GM13977 (cell line): ENCODE measurements at regions not wholly inside any gene's neighbourhood (a gene's known extent, or its start where the extent isn't known, plus 50 kb on each side); places are given as distances from the start of the nearest gene placed in this dataset.

Experiments used
- DNase-seq: peaks from one replicate; pipeline ENCODE4 v3.0.0; 2012; ENCODE audit warnings: low spot score
- in situ Hi-C: fragments of 300-500 bp; cut with MboI; formaldehyde crosslinking; loops from one replicate; pipeline ENCODE4 v1.12.0; 2022; ENCODE audit warnings: low sequenced_read_pairs, low pct_unique_long_range_greater_than_20kb, mixed read lengths, inconsistent platforms; ENCODE audit not compliant: unreplicated experiment
- TF ChIP-seq, protein P1 (sequence below): IDR thresholded peaks from 2 replicates; pipeline ENCODE4 v1.5.1; 2012; ENCODE audit warnings: mild to moderate bottlenecking, control low read depth; ENCODE audit not compliant: insufficient read depth; ENCODE audit errors: extremely low read depth, missing control alignments

DNA sequence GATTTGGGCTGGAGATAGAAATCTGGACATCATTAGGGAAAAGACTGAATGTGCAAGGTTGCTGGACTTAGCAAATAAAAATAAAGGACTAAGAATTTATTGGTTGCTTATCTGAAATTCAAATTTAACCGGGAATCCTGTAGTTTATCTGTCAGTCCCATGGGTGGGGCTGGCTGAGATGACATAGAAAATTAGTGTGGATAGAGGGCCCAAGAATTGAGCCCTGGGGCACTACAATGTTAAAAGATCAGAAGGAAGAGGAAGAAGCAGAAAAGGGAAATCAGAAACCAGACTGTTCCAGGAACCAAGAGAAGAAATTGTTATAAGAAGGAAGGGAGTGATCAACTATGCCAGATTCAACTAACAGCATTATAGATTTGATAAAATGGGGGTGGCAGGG is 96.7 kb upstream of the CCDC196 start:
- TF ChIP-seq, protein P1, sequence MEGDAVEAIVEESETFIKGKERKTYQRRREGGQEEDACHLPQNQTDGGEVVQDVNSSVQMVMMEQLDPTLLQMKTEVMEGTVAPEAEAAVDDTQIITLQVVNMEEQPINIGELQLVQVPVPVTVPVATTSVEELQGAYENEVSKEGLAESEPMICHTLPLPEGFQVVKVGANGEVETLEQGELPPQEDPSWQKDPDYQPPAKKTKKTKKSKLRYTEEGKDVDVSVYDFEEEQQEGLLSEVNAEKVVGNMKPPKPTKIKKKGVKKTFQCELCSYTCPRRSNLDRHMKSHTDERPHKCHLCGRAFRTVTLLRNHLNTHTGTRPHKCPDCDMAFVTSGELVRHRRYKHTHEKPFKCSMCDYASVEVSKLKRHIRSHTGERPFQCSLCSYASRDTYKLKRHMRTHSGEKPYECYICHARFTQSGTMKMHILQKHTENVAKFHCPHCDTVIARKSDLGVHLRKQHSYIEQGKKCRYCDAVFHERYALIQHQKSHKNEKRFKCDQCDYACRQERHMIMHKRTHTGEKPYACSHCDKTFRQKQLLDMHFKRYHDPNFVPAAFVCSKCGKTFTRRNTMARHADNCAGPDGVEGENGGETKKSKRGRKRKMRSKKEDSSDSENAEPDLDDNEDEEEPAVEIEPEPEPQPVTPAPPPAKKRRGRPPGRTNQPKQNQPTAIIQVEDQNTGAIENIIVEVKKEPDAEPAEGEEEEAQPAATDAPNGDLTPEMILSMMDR = no peak
- in situ Hi-C loops = no loop called here
- no peak for DNase-seq

DNA sequence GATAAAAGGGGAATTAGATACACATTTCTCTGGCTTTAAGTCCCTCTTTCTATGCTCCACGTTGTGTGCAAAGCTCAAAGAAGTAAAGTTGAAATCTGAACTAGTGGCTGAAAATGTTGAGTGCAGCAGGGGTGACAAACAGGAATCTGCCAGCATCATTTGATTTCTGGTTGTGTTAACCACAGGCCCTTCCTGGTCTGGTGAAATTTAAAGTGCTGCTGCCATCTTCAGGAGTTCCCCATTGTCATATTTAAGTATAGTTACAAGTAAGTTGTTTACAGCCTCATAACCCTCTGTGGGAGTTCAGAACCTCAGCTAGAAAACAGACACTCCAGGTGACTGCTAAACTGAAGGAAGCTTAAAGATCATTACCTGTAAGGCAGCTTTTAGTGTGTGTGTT is 90.9 kb upstream of the CCDC196 start:
- DNase-seq = peak; percentile 10
- in situ Hi-C loops = no loop called here
- TF ChIP-seq, protein P1 = peak; percentile 32

DNA sequence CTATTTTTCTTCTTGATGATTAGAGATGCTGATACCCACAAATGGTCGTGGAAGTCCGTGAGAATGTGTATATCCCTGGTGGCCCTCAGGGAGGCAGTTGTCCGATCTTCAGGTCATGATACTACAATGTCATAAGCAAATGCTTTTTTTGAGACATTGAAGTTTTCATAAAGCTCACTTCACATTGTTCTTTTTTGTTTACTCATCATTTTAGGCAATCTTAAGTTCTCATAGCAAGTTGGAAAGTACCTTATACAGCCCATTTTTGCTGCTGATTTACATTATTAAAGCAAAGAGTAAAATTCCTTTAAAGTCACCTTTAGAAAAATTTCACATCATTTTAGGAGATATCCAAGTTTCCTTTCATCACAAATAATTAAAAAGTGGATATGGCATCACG is 90.0 kb upstream of the CCDC196 start:
- in situ Hi-C loops = no loop called here
- TF ChIP-seq, protein P1 = no peak
- no peak for DNase-seq

DNA sequence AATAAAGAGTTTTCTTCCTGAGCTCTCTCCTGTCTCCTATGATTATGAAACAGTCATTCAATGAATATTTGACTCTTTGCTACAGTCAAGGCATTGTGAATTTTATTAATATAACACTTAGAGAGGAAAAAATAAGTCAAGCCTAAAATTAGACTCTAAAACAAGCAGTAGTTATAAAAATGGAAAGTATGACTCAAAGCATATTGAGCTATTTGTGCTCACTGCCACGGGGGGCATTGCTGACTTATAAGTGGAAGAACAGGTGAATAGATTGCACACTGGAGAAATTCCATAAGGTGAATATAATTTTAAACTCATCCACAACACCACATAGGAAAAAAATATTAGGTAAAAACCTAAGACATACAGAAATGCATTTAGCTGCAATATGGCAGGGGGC is 87.7 kb upstream of the CCDC196 start:
- in situ Hi-C loops = no loop called here
- TF ChIP-seq, protein P1 = peak; percentile 13
- DNase-seq = no peak

DNA sequence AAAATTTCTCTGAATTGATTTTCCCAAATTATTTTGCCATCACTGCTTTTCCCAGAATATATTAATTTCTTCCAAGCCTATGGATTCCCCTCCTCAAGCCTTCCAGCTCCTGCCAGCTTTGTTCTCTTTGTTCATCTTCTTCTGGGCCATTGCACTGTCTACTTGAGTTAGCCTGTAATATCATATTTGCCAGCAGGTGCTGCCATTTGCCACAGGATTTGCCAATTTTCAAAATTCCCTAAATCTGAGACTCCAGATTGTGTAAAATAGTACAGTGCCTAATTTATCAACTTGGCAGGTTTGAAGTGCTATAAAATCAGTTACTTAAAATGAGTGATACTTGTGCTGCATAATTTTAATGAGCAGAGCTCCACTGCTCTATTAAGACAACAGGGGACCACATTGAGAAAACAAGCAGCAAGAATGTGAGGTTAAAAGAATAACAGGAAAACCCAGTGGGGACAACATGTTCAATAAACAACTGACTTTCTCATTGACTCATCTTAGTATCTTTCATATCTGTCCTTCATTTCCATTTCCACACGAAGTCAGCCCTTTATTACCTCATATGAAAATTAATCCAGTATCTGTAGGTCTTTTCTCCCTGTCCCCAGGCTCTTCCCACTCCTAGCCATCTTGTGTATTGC is 84.6 kb upstream of the CCDC196 start:
- DNase-seq = no peak
- TF ChIP-seq, protein P1 = peak; percentile 59
- in situ Hi-C loops = no loop called here

DNA sequence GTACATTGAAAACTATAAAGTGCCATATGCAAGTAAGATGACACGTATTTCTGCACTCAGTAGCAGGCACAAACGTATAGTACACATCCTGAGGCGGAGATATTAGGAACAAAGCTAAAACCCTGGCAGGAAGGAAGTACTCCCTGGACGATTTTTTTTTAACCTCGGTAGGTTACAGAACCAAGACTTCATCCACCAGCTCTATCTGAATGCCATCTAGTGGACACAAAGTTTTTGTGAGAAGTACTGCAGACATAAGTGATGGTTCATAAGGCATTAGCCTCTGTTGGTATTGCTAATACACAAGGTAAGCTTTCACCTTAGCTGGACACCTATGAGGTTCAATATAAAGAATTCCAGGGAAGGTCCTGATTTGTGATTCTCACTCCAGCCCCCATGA is 83.0 kb upstream of the CCDC196 start:
- DNase-seq = no peak
- in situ Hi-C loops = no loop called here
- TF ChIP-seq, protein P1 = peak; percentile 61
